ENCODE measurements at regions not wholly inside any gene's neighbourhood (a gene's known extent, or its start where the extent isn't known, plus 50 kb on each side); places are given as distances from the start of the nearest gene placed in this dataset.

DNA sequence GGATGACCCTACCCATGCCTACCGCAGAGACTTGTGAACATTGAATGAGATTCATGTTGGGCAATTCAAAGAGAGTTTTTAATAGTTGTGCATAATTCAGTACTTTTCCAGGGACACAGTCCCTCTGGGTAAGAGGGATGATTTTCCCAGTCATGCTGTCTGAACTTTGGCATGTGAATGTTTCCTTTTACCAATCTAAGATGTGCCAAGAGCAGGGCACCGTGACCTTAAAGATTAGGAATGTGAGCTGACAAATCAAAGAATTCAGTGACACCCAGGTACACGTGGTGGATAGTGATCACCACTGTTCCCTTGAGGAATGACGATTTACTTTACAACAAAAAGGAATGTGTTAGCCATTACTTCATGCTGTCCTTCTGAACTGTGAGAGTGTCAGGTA lies 515.6 kb downstream of the PPARGC1A start:
- TF ChIP-seq, protein P1, sequence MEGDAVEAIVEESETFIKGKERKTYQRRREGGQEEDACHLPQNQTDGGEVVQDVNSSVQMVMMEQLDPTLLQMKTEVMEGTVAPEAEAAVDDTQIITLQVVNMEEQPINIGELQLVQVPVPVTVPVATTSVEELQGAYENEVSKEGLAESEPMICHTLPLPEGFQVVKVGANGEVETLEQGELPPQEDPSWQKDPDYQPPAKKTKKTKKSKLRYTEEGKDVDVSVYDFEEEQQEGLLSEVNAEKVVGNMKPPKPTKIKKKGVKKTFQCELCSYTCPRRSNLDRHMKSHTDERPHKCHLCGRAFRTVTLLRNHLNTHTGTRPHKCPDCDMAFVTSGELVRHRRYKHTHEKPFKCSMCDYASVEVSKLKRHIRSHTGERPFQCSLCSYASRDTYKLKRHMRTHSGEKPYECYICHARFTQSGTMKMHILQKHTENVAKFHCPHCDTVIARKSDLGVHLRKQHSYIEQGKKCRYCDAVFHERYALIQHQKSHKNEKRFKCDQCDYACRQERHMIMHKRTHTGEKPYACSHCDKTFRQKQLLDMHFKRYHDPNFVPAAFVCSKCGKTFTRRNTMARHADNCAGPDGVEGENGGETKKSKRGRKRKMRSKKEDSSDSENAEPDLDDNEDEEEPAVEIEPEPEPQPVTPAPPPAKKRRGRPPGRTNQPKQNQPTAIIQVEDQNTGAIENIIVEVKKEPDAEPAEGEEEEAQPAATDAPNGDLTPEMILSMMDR (IDR thresholded peaks at IDR 0.05; ENCODE audit: low read depth, low read length, missing control alignments) = no peak
- in situ Hi-C loops (cut with HindIII; ENCODE audit: low sequenced_read_pairs) = no loop called here
- no peak overlapping the region for H3K4me3 ChIP-seq (ENCODE audit: low read depth, low read length)
- DNase-seq (ENCODE audit: low read depth) = no peak

DNA sequence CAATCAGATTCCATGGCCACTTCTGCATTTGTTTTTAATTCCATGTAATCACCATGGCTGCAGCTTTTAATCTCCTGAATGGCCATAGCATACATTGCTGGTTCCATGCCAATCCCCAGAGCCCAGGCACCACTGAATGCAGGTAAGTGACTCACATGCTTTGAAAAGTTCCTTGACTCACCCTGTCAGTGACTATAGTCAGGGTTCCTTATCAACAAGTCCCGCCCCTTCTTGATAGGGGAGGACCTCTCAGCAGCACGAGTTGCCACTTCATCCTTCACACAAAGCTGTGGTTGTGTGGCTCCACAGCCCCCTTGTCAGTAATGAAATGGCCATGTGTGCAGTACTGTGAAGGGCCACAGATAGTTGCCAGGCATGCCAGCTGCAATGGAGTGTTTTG lies 516.6 kb downstream of the PPARGC1A start:
- peak; percentile 51 for DNase-seq (ENCODE audit: low read depth)
- TF ChIP-seq, protein P1 (IDR thresholded peaks at IDR 0.05; ENCODE audit: low read depth, low read length, missing control alignments) = no peak
- in situ Hi-C loops (cut with HindIII; ENCODE audit: low sequenced_read_pairs) = no loop called here
- H3K4me3 ChIP-seq (ENCODE audit: low read depth, low read length) = no peak overlapping the region

DNA sequence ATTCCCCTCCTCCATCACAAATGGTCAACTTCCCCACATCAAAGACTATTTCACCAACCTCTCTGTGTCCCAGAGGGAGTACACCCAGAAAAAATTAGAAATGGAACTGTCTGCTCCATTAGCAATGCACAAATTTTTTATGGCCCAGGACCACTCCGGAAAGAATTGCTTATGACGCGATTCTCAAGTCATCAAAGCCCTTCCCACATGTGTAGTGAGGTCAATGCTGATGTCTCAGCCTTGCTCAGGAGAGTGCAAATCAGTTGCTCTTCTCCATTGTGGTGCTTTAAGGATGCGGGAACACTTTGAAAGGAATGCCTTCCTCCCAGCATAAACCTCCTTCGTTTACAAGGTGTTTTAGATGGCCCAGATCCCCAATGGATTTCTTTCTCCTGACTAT lies 518.3 kb downstream of the PPARGC1A start:
- H3K4me3 ChIP-seq (ENCODE audit: low read depth, low read length) = no peak overlapping the region
- TF ChIP-seq, protein P1 (IDR thresholded peaks at IDR 0.05; ENCODE audit: low read depth, low read length, missing control alignments) = no peak
- in situ Hi-C loops (cut with HindIII; ENCODE audit: low sequenced_read_pairs) = no loop called here
- no peak for DNase-seq (ENCODE audit: low read depth)

DNA sequence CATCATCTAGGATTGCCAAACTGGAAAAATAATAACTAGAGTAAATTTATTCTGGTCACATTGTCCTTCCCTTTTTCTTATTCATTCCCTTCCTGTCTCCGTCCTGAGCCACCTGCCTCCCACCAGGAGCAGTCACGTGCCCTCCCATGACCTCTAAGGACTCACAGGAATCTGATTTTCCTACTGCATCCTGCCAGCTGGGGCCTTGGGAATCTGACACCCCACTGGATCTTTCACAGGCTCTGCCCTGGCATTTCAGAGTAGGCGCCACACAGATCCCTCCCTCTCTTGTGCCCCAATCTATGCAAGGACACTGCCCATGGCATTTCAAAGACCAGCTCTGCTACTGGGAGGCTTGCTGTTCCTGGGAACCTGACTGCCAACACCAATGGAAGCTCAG lies 520.5 kb downstream of the PPARGC1A start:
- no peak overlapping the region for H3K4me3 ChIP-seq (ENCODE audit: low read depth, low read length)
- in situ Hi-C loops (cut with HindIII; ENCODE audit: low sequenced_read_pairs) = no loop called here
- TF ChIP-seq, protein P1 (IDR thresholded peaks at IDR 0.05; ENCODE audit: low read depth, low read length, missing control alignments) = no peak
- no peak for DNase-seq (ENCODE audit: low read depth)

DNA sequence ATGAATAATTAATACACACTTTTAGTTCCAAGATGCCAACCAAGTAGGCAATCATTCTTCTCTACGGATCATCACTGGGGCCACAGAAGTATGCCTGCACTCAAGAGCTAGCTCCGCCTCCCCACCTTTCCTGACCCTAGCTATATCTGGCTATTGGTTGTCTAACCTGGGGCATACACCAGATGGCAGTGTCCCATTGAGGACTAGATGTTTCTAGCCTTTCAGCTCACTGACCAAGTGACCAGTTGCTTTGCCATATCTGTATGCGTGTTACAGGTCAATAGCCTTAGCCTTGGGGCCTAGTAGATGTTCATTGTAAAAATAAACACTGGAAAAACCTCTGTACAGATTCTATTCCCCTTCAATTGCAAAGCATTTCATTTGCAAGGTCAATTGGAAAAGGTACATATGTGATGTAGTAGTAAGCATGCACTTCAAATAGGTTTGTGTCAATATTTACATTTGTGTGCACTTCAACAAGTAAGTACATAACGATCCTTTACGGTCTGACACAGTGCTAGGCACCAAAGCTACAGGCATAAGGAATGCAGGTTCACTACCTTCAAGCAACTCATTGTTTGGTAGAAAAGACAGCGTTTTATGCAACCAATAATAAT lies 521.7 kb downstream of the PPARGC1A start:
- H3K4me3 ChIP-seq (ENCODE audit: low read depth, low read length) = no peak overlapping the region
- no peak for DNase-seq (ENCODE audit: low read depth)
- TF ChIP-seq, protein P1 (IDR thresholded peaks at IDR 0.05; ENCODE audit: low read depth, low read length, missing control alignments) = peak; percentile 27
- in situ Hi-C loops (cut with HindIII; ENCODE audit: low sequenced_read_pairs) = no loop called here

DNA sequence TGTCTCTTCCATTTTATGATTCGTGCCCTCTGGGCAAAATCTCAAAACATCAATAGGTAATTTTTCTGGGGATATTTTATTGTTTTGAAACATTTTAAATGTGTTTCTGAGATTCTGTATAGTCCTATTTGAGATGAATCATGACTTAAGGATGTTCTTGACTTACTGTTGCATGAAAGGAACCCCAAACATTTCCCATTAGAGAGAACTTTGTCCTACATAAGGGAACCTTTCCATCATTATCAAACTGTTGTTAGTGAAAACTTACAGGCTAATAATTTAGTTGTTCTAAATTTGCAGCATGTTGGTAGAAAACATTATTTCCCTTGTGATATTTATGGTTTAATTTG lies 523.3 kb downstream of the PPARGC1A start:
- TF ChIP-seq, protein P1 (IDR thresholded peaks at IDR 0.05; ENCODE audit: low read depth, low read length, missing control alignments) = no peak

More for the DNA sequence above, 523.3 kb downstream of the PPARGC1A start:
- no peak overlapping the region for H3K4me3 ChIP-seq (ENCODE audit: low read depth, low read length)
- no peak for DNase-seq (ENCODE audit: low read depth)
- in situ Hi-C loops (cut with HindIII; ENCODE audit: low sequenced_read_pairs) = no loop called here

Data from astrocyte of the cerebellum (primary cell).